Stimulated activated naive CD4-positive, alpha-beta T cell treated with Interleukin-2 at 50 U/mL for 16 hours (primary cell): ENCODE measurements at regions not wholly inside any gene's neighbourhood (a gene's known extent, or its start where the extent isn't known, plus 50 kb on each side); places are given as distances from the start of the nearest gene placed in this dataset.
"Not testable (repeated sequence)": the region's sequence is repeated elsewhere in the genome, so short reads cannot be mapped to it uniquely, and the experiment has no call there.

Source experiments
- DNase-seq: peaks from one replicate; lab custom pipeline; 2025; lab: John Stamatoyannopoulos, UW

GRCh38 chr2:176978921-176979320 is 233.7 kb upstream of the HNRNPA3 start:
- DNase-seq: no peak

- no peak for DNase-seq
Observed at GRCh38 chr2:176979981-176980710, 232.4 kb upstream of the HNRNPA3 start.

- no peak for DNase-seq
Observed at GRCh38 chr2:176984987-176985386, 227.6 kb upstream of the HNRNPA3 start.

GRCh38 chr2:176985871-176986270 is 226.7 kb upstream of the HNRNPA3 start:
- no peak for DNase-seq

- no peak for DNase-seq
Observed at GRCh38 chr2:176986487-176986886, 226.1 kb upstream of the HNRNPA3 start.

- DNase-seq: no peak
Observed at GRCh38 chr2:176991411-176991810, 221.2 kb upstream of the HNRNPA3 start.

- no peak for DNase-seq
Observed at GRCh38 chr2:176997074-176997791, 215.4 kb upstream of the HNRNPA3 start.

- no peak for DNase-seq
Observed at GRCh38 chr2:176997792-176998169, 214.8 kb upstream of the HNRNPA3 start.

- no peak for DNase-seq
Observed at GRCh38 chr2:176999301-176999700, 213.3 kb upstream of the HNRNPA3 start.

- no peak for DNase-seq
Observed at GRCh38 chr2:177000061-177000714, 212.4 kb upstream of the HNRNPA3 start.

GRCh38 chr2:177000715-177001072 is 211.9 kb upstream of the HNRNPA3 start:
- DNase-seq: no peak

GRCh38 chr2:177001334-177001733 is 211.3 kb upstream of the HNRNPA3 start:
- DNase-seq: no peak

GRCh38 chr2:177002983-177003382 is 209.6 kb upstream of the HNRNPA3 start:
- DNase-seq: no peak

- DNase-seq: not testable (repeated sequence)
Observed at GRCh38 chr2:177007726-177008125, 204.9 kb upstream of the HNRNPA3 start.

GRCh38 chr2:177008662-177009061 is 203.9 kb upstream of the HNRNPA3 start:
- DNase-seq: not testable (repeated sequence)

GRCh38 chr2:177010146-177010545 is 202.4 kb upstream of the HNRNPA3 start:
- DNase-seq: no peak

- no peak for DNase-seq
Observed at GRCh38 chr2:177010861-177011260, 201.7 kb upstream of the HNRNPA3 start.

- no peak for DNase-seq
Observed at GRCh38 chr2:177014946-177015345, 197.6 kb upstream of the HNRNPA3 start.

- DNase-seq: no peak
Observed at GRCh38 chr2:177015356-177015923, 197.2 kb upstream of the HNRNPA3 start.

- DNase-seq: no peak
Observed at GRCh38 chr2:177020524-177021119, 192.0 kb upstream of the HNRNPA3 start.

GRCh38 chr2:177021706-177022343 is 190.8 kb upstream of the HNRNPA3 start:
- DNase-seq: no peak

- no peak for DNase-seq
Observed at GRCh38 chr2:177024765-177025164, 187.8 kb upstream of the HNRNPA3 start.
